HTR-8/SVneo (cell line): ENCODE measurements at regions not wholly inside any gene's neighbourhood (a gene's known extent, or its start where the extent isn't known, plus 50 kb on each side); places are given as distances from the start of the nearest gene placed in this dataset.
"Not testable (repeated sequence)": the region's sequence is repeated elsewhere in the genome, so short reads cannot be mapped to it uniquely, and the experiment has no call there.

ENCODE experiments used
- DNase-seq: peaks from one replicate; pipeline ENCODE4 v3.0.0; 2011; ENCODE audit warnings: low spot score, mixed read lengths; ENCODE audit not compliant: insufficient read length
- FAIRE-seq: peaks from 2 replicates; lab custom pipeline; 2011; peaks lifted over from hg19 to GRCh38; lab: Jason Lieb, UNC

DNA sequence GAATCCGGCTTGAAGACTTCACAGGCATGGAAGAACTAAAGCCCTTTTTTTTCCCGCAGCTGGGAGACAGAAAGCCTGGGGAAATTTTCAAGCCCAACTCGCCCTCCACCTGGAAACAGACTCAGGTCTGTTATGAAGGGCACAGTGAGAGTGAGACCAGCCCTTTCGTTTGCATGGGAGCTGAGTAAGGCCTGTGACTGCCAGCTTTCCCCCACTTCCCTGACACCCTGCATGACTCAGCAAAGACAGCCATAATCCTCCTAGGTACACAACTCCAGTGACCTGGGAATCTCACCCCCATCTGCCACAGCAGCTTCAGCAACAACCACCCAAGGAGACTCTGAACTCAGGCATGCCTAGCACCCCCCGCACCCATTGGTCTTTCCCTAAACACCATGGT lies 87.6 kb upstream of the ZNF91 start:
- FAIRE-seq: no peak
- no peak for DNase-seq

DNA sequence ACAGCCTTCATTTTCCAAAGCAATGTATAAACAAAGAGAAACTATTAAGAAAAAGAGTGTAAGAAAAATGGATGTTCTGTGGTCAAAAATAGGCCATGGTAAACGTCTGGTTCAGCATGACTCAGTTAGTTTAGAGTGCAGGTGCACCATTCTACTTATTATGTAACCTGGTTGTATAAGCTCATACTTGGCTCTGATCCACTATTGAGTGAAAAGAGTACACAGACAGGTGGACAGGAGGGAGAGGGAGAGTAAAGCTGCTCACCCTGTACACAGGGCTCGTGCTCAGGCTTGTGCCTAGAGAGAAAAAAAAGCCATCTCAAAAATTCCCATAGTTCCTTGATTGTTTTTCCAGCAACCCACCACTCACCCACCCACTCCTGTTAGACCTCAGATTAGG lies 85.8 kb upstream of the ZNF91 start:
- FAIRE-seq (no peak), DNase-seq (no peak)

- FAIRE-seq (no peak), DNase-seq (no peak)
Observed at GRCh38 chr19:23475477-23475876, 80.2 kb upstream of the ZNF91 start.

DNA sequence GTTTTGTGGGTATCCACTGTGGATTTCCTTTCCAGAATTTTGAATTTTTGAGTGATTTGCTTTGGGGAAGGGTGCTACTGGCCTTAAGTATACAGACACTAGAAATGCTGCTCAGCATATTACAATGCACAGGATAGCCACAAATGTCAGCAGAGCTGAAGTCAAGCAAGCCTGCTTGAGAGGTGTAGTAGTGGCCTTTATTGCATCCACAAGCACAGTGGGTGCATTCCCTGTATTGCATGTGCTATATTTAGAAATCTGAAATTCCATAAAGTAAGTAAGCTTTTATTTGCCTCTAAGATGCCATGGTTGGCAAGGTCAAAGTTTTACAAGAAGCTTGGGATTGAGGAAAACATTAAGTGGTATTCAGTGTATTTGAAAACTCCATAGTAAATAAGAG lies 79.5 kb upstream of the ZNF91 start:
- FAIRE-seq: no peak
- DNase-seq: no peak

DNA sequence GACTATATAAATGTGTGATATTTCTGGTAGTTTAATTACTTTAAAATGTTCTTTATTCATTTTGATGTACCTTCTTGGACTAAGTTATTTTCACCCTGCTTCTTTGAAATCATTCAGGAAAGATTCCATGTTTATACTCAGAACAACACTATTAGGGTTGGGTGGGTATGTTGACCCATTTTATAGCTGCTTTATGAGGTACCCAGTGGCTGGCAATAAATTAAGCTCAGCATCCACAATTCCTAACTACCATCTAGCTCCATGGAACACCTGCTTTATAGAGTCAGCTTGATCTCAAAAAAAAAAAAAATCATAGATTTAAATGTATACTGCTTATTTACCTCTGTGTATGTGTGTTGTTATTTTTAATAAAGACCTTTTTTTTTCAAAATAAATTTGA lies 78.9 kb upstream of the ZNF91 start:
- DNase-seq (no peak), FAIRE-seq (no peak)

DNA sequence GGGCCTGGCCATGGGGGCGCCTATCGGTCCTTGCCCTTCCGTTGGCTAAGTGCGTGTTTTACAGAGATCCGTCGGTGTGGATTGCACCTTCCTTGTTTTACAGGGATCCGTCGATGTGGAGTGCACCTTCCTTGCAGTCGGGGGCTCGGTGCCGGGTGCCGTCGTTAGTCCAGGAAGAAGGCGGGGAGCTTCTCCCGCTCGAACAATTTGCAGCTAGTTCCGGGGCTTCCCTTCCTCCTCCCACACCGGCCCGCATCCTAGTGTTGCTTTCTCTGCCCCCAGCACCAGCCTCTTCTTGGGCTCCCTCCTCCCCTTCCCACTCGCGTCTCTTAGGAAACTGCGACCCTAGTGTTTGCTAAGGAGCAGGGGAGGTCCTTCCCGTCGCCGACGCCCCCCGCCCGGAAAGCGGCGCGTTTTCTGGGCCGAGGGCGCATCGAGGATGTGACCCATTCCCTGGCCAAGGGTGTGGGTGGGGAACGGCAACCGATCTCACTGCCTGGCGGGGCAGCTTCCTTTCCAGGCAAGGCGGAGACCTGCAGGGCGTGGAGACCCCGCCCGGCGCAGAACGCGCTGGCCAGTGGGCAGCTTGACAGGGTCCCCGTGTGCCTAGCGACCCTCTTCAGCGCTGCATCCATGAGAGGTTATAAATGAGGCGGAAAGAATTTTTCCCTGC lies 75.7 kb upstream of the ZNF91 start:
- DNase-seq (no peak), FAIRE-seq (no peak)

DNA sequence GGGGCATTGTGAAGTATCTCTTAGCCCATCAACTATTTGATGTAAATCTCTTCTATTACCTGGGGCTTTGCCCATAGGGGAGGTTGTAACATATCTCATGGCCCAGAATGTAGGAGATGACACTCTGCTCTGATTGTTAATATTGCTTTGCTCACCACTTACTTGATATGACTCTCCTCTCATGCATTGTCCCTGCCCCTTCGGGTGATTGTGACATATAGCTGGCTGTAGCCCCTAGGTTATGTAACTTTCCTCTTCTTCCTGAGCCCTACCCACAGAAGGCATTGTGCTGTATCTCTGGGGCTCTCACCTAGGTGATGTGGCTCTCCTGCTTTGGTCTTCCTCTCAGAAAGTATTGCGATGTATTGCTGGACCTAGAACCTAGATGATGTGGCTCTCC lies 69.1 kb upstream of the ZNF91 start:
- FAIRE-seq, DNase-seq: not testable (repeated sequence)

DNA sequence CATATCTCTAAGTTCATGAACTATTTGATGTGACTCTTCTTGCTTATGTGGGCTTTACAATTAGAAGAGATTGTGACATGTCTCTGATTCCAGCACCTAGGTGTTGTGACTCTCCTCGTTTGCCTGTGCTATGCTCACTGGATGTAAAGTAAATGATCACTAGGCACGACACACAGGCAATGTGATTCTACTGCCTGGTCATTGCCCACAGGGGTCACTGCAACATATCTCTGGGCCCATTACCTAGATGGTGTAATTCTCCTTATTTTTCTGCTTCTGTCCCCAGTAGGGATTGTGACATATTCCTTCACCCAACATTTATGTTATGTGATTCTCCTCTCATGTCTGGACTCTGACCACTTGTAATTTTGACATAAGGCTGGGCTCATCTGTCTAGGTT lies 65.8 kb upstream of the ZNF91 start:
- FAIRE-seq: no peak

DNA sequence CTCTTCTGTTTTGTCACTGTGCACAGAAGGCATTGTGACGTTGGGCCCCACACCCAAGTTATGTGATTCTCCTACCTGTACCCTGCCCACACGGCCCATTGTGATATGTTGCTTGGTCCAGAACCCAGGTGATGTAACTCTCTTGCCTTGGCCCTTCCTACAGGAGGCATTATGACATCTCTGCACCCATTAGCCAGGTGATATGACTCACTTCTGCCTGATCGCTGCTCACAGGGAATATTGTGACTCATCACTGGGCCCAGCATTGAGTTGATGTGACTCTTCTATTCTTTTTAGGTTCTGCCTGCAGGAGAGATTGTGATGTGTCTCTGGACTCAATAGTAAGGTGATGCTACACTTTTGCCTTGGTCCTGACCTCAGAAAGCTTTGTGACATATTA lies 65.4 kb upstream of the ZNF91 start:
- DNase-seq: no peak
- no peak for FAIRE-seq

More for the DNA sequence above, 65.8 kb upstream of the ZNF91 start:
- DNase-seq: no peak
